Heart left ventricle (tissue), 16 donors: ENCODE measurements at regions not wholly inside any gene's neighbourhood (a gene's known extent, or its start where the extent isn't known, plus 50 kb on each side); places are given as distances from the start of the nearest gene placed in this dataset.
"Not testable (repeated sequence)": the region's sequence is repeated elsewhere in the genome, so short reads cannot be mapped to it uniquely, and the experiment has no call there.

ENCODE experiments used
- ATAC-seq, 4 donors: fragments of 200-7000 bp; cut with Tn5 transposase; one replicate each; pipeline ENCODE4 v1.9.1; 2020 to 2022; ENCODE audit warnings: moderate library complexity in 4 of 4, mild to moderate bottlenecking in 3 of 4, moderate number of reproducible peaks in 1 of 4
- DNase-seq, 5 donors: peaks; one replicate each; pipeline ENCODE4 v3.0.0-alpha.2; 2020
- H3K27ac ChIP-seq, 12 donors: fragments of 200-600 bp; sonication (generic) in 4 of 12; one replicate each; pipeline versions ENCODE4 v1.5.0 to v1.8.0; 2016 to 2022; ENCODE audit warnings: mild to moderate bottlenecking in 2 of 12
- H3K27me3 ChIP-seq, 9 donors: fragments of 200-600 bp; sonication (generic) in 2 of 9; one replicate each; pipeline versions ENCODE4 v1.5.1 to v1.8.0; 2016 to 2022; ENCODE audit warnings: mild to moderate bottlenecking in 3 of 9
- H3K36me3 ChIP-seq, 9 donors: fragments of 200-600 bp; sonication (generic) in 2 of 9; one replicate each; pipeline versions ENCODE4 v1.5.0 to v1.8.0; 2018 to 2022; ENCODE audit warnings: mild to moderate bottlenecking in 2 of 9
- H3K4me1 ChIP-seq, 12 donors: fragments of 200-600 bp; sonication (generic) in 4 of 12; one replicate each; pipeline versions ENCODE4 v1.5.0 to v1.8.0; 2016 to 2022; ENCODE audit warnings: mild to moderate bottlenecking in 3 of 12
- H3K4me3 ChIP-seq, 12 donors: fragments of 200-600 bp; sonication (generic) in 4 of 12; one replicate each; pipeline versions ENCODE4 v1.5.0 to v1.8.0; 2017 to 2022; ENCODE audit warnings: mild to moderate bottlenecking in 9 of 12, moderate library complexity in 4 of 12
- H3K9me3 ChIP-seq, 12 donors: fragments of 200-600 bp; sonication (generic) in 4 of 12; one replicate each; pipeline versions ENCODE4 v1.5.0 to v1.8.0; 2016 to 2022; ENCODE audit warnings: mild to moderate bottlenecking in 1 of 12
- POLR2A ChIP-seq, 2 donors: fragments of 450-650 bp; IDR thresholded peaks; one replicate each; pipeline ENCODE4 v1.6.1; 2017; ENCODE audit warnings: antibody characterized with exemption in 2 of 2, mild to moderate bottlenecking in 2 of 2, moderate library complexity in 2 of 2
- WGBS, 4 donors: extraction: QIAGEN DNeasy Blood & Tissue Kit in 2 of 4; methylation state at CpG; one replicate each; pipeline versions ENCODE4 v1.1.5 to v1.1.7; 2013 to 2018; 5-methylcytosine and 5-hydroxymethylcytosine counted together
- intact Hi-C, 10 donors: fragments of 100-400 bp; cut with DNase I; formaldehyde crosslinking; loops; one replicate each; pipeline versions ENCODE4 v1.11.1 to v1.14.2; 2022
- TF ChIP-seq, protein P1 (sequence below), 12 donors: fragments of 200-600 bp; sonication (generic) in 4 of 12; IDR thresholded peaks; one replicate each; pipeline versions ENCODE4 v1.5.0 to v1.8.0; 2018 to 2022; ENCODE audit warnings: antibody characterized with exemption in 12 of 12, mild to moderate bottlenecking in 5 of 12
- donor health status: ischemic (EF 13 %, LVEDD 7.1; RV severe dilation, severe dysfunction).
- donor health status: healthy with polysubstance abuse.
- donor health status: DM: no; HTN: yes; CAD: no.
- donor health status: DM: no; HTN: no; CAD: no.
- donor health status: ischemic (EF 25% LVEDD 6.9; RV normal size, moderate dysfunction).
- donor health status: ischemic (EF 25% LVEDD 5.7; RV mildly dilated, moderate dysfunction).
- donor health status: healthy.
- donor health status: DM: yes; HTN: yes; CAD: no.
- donor health status: ischemic (EF 35%, LVEDD 5.7; RV mildly dilated, moderate dysfunction).
- donor health status: nonischemic (EF 11% LVEDD 7.7; RV severe dilation, severe dysfunction).
- donor health status: DM: yes; HTN: yes; CAD: no.
- donor health status: PGD.
- donor health status: ischemic (EF 29% LVEDD 5.4; RV normal size, mild dysfunction).
- donor health status: nonischemic (EF 23%, LVEDD 6.1; RV moderate dilation, normal function).

GRCh38 chr17:13885953-13886889, 183.1 kb upstream of the COX10 start:
- no peak overlapping the region for H3K4me3 ChIP-seq
- H3K27ac ChIP-seq: peak overlapping the region in 10 of 12 donors; percentile 23 to 76 (median 54)
- H3K27me3 ChIP-seq: no peaks in the 10 kb centered on the region
- ATAC-seq: peak; percentile 99
- H3K9me3 ChIP-seq: peaks cover 0 to 18% (median 0%) of the 10 kb centered on the region in 12 donors
- no peaks in the 10 kb centered on the region for H3K36me3 ChIP-seq
- H3K4me1 ChIP-seq: peaks cover 0 to 14% (median 0%) of the 10 kb centered on the region in 12 donors
- 32 to 45% (median 40%) methylated on average over 6 of the region's 6 CpGs for WGBS, 4 donors
- intact Hi-C loops: loop anchor here in 3 of 10 donors (5.0 to 10.0 kb wide), 4 partner anchors 91 to 181 kb away; partner anchors contain the start of gene COX10 (in 1 of the 3)
- TF ChIP-seq, protein P1, sequence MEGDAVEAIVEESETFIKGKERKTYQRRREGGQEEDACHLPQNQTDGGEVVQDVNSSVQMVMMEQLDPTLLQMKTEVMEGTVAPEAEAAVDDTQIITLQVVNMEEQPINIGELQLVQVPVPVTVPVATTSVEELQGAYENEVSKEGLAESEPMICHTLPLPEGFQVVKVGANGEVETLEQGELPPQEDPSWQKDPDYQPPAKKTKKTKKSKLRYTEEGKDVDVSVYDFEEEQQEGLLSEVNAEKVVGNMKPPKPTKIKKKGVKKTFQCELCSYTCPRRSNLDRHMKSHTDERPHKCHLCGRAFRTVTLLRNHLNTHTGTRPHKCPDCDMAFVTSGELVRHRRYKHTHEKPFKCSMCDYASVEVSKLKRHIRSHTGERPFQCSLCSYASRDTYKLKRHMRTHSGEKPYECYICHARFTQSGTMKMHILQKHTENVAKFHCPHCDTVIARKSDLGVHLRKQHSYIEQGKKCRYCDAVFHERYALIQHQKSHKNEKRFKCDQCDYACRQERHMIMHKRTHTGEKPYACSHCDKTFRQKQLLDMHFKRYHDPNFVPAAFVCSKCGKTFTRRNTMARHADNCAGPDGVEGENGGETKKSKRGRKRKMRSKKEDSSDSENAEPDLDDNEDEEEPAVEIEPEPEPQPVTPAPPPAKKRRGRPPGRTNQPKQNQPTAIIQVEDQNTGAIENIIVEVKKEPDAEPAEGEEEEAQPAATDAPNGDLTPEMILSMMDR (IDR thresholded peaks at IDR 0.05): no peak
- DNase-seq: peak; percentile 65 to 79 (median 69)

DNA sequence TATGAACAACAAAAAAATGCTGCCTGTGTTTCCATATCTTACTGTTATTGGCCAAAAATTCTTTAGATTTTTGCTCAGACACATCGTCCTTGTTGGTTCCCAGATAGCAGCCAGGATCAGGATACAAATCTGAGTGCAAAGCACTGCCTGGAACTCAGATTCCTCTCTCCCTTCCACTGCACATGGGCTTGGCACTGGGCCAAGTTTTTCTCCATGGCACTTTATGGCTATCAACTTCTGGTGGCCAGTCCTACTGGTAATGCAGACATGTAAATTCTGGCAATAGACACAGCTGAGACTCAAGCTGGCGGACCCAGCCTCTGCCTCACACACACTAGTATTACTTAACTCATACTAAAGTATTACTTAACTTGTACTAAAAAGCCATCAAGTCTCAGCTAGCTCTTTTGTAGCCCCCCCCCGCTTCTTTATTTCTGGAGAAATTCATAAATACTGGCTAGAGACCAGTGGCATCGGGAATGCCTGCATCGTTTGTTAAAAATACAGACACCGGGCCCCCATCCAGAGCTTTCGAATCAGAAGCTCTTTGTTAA, 181.2 kb upstream of the COX10 start:
- intact Hi-C loops: loop anchor here in 3 of 10 donors (5.0 to 10.0 kb wide), 4 partner anchors 93 to 179 kb away; partner anchors contain the start of gene COX10 (in 1 of the 3)
- H3K4me3 ChIP-seq: no peak overlapping the region
- no peaks in the 10 kb centered on the region for H3K27me3 ChIP-seq
- no peak overlapping the region for H3K27ac ChIP-seq
- H3K36me3 ChIP-seq: no peaks in the 10 kb centered on the region
- ATAC-seq: no peak
- TF ChIP-seq POLR2A (IDR thresholded peaks at IDR 0.05): no peak
- TF ChIP-seq, protein P1 (IDR thresholded peaks at IDR 0.05): no peak
- peak in 4 of 5 donors; percentile 26 to 42 (median 32) for DNase-seq
- H3K4me1 ChIP-seq: peaks cover 0 to 14% (median 0%) of the 10 kb centered on the region in 12 donors
- WGBS, 4 donors: 64 to 70% (median 65%) methylated on average over 7 of the region's 7 CpGs
- peaks cover 0 to 4% (median 0%) of the 10 kb centered on the region in 12 donors for H3K9me3 ChIP-seq

- H3K4me1 ChIP-seq, H3K27me3 ChIP-seq, H3K4me3 ChIP-seq, H3K27ac ChIP-seq, H3K9me3 ChIP-seq, intact Hi-C loops, ATAC-seq, H3K36me3 ChIP-seq, DNase-seq: not testable (repeated sequence)
Measured at GRCh38 chr17:13908971-13909370, 160.3 kb upstream of the COX10 start.

DNA sequence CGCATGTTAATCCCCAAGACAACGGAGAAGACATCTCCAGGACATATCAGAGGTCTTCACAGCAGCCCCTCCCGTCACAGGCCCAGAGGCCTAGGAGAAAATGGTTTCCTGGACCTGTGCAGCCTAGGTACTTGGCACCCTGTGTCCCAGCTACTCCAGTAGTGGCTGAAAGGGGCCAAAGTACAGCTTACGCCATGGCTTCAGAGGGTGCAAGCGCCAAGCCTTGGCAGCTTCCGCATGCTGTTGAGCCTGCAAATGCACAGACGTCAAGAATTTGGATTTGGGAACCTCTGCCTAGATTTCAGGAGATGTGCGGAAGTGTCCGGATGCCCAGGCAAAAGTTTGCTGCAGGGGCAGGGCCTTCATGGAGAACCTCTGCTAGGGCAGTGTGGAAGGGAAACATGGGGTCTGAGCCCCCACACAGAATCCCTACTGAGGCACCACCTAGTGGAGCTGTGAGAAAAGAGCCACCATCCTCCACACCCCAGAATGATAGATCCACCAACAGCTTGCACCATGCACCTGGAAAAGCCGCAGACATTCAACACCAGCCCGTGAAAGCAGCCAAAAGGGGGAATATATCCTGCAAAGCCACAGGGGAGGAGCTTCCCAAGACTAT, 159.3 kb upstream of the COX10 start:
- WGBS, 4 donors: 89 to 93% (median 90%) methylated on average over 10 to 11 of the region's 11 CpGs
- Histone ChIP-seq H3K4me3 (no peak overlapping the region), H3K36me3 (no peaks in the 10 kb centered on the region), H3K4me1 (no peaks in the 10 kb centered on the region), H3K27me3 (no peaks in the 10 kb centered on the region), H3K27ac (no peak overlapping the region), H3K9me3 (no peaks in the 10 kb centered on the region)
- ATAC-seq (no peak), DNase-seq (no peak)
- TF ChIP-seq POLR2A (IDR thresholded peaks at IDR 0.05): no peak
- TF ChIP-seq, protein P1 (IDR thresholded peaks at IDR 0.05): no peak
- intact Hi-C loops: no loop called here
